ENCODE measurements at regions not wholly inside any gene's neighbourhood (a gene's known extent, or its start where the extent isn't known, plus 50 kb on each side); places are given as distances from the start of the nearest gene placed in this dataset.
A peak's percentile ranks its signal among the peaks of the same experiment; 100 is the strongest.

DNA sequence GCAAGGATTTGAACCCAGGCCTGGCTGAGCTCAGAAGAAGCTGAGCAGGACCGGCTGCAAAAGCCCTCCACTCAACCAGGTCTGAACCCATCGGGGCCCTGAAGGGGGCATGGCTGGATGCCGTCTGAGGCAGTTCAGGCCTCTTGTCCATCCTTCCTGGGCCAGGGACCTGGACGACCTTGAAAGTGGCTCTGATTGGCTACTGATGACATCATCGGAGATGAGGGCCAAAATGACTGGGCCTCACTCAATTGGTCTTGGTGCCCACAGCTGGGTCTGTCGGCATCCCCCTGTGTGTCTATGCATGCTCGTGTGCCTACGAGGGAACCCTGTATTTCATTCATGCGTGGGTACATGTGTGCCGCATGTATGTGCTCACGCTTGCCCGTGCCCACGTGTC is 71.8 kb downstream of the PTPRS start:
- WGBS (ENCODE audit: low lambda C conversion rate), result 100% methylated on average over 3 of the region's 13 CpGs
- H4K20me1 ChIP-seq (ENCODE audit: insufficient read depth, low read length), result no peaks in the 10 kb centered on the region
- no TSS peak for BruUV-seq (replicated peaks)
- ChIA-PET POLR2A (no interaction called here), CTCF (ENCODE audit: low intra/inter-chr PET ratio, low total read pairs) (no interaction called here)
- TF ChIP-seq ATF7 (IDR thresholded peaks at IDR 0.05), result peak; percentile 95
- TF ChIP-seq ATF7 (CRISPR knock-in tag; IDR thresholded peaks at IDR 0.05), result no peak
- peak; percentile 43 for TF ChIP-seq CREB1 (IDR thresholded peaks at IDR 0.05)
- TF ChIP-seq CREB1 (CRISPR knock-in tag; IDR thresholded peaks at IDR 0.05), result no peak
- TF ChIP-seq HNRNPLL (IDR thresholded peaks at IDR 0.05; ENCODE audit: low read depth, low read length, poor library complexity, severe bottlenecking), result no peak
- no peak for TF ChIP-seq XRCC5 (optimal IDR thresholded peaks at IDR 0.05; ENCODE audit: low read length)
- no peak for TF ChIP-seq TEAD2 (CRISPR knock-in tag; IDR thresholded peaks at IDR 0.05)
- TF ChIP-seq, protein P1, sequence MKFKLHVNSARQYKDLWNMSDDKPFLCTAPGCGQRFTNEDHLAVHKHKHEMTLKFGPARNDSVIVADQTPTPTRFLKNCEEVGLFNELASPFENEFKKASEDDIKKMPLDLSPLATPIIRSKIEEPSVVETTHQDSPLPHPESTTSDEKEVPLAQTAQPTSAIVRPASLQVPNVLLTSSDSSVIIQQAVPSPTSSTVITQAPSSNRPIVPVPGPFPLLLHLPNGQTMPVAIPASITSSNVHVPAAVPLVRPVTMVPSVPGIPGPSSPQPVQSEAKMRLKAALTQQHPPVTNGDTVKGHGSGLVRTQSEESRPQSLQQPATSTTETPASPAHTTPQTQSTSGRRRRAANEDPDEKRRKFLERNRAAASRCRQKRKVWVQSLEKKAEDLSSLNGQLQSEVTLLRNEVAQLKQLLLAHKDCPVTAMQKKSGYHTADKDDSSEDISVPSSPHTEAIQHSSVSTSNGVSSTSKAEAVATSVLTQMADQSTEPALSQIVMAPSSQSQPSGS (CRISPR knock-in tag; IDR thresholded peaks at IDR 0.05), result peak; percentile 63; the same call in 1 of the 2 replicates
- no peak for TF ChIP-seq ZNF547 (CRISPR knock-in tag; IDR thresholded peaks at IDR 0.05)
- in situ Hi-C loops (cut with HindIII; ENCODE audit: extremely low pct_ligation_motif_present, low pct_unique_long_range_greater_than_20kb), result no loop called here
- H3K4me3 ChIP-seq (replicated peaks in 1 of 3; ENCODE audit: insufficient read depth in 1 of 3, low read depth in 2 of 3, low read length in 3 of 3), result no peak overlapping the region
- DNase-seq (ENCODE audit: low spot score) (no peak), FAIRE-seq (no peak), ATAC-seq (no peak)
- no peaks in the 10 kb centered on the region for H3K9me3 ChIP-seq (ENCODE audit: low read length)
- H3K27me3 ChIP-seq (ENCODE audit: control insufficient read depth in 1 of 2, insufficient read depth in 2 of 2, low read length in 2 of 2), result no peaks in the 10 kb centered on the region
- intact Hi-C loops (cut with micrococcal nuclease; ENCODE audit: unreplicated experiment), result no loop called here
- H3K4me1 ChIP-seq (ENCODE audit: insufficient read depth, low read length), result no peaks in the 10 kb centered on the region
- no peaks in the 10 kb centered on the region for H3K79me2 ChIP-seq (ENCODE audit: insufficient read depth, low read length)
- H3K4me2 ChIP-seq (ENCODE audit: low read depth, low read length), result no peak overlapping the region
- H3K36me3 ChIP-seq (replicated peaks in 1 of 2; ENCODE audit: control insufficient read depth in 1 of 2, insufficient read depth in 2 of 2, low read length in 2 of 2), result peaks cover 16 to 17% of the 10 kb centered on the region in 2 experiments; a peak in 4 of 5 replicates
- H2AFZ ChIP-seq (ENCODE audit: low read length), result no peak overlapping the region
- H3K9ac ChIP-seq (ENCODE audit: insufficient read depth, low read depth, low read length), result no peak overlapping the region
- no peak overlapping the region for H3K27ac ChIP-seq (ENCODE audit: extremely low read length, insufficient read depth, low read length)

DNA sequence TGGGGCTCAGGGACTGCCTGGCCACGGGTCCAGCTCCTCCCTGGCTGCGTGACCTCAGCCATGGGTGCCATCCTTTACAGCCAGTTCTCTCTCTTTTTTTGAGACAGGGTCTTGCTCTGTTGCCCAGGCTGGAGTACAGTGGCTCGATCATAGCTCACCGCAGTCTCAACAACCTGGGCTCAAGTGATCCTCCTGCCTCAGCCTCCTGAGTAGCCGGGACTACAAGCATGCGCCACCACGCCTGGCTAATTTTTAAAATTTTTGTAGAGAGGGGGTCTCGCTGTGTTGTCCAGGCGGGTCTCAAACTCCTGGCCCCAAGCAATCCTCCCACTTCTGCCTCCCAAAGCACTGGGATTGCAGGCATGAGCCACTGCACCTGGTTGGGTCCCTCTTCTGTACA is 75.4 kb downstream of the PTPRS start:
- H3K4me1 ChIP-seq (ENCODE audit: insufficient read depth, low read length), result no peaks in the 10 kb centered on the region
- in situ Hi-C loops (cut with HindIII; ENCODE audit: extremely low pct_ligation_motif_present, low pct_unique_long_range_greater_than_20kb) (no loop called here), intact Hi-C loops (cut with micrococcal nuclease; ENCODE audit: unreplicated experiment) (no loop called here)
- no TSS peak for BruUV-seq (replicated peaks)
- no peak for TF ChIP-seq NFRKB (IDR thresholded peaks at IDR 0.05)
- no peak for TF ChIP-seq HIVEP1 (CRISPR knock-in tag; IDR thresholded peaks at IDR 0.05)
- 0 out of 2 replicates have a peak, but pooled peaks have one; percentile 21 for TF ChIP-seq ZNF121 (CRISPR knock-in tag; IDR thresholded peaks at IDR 0.05)
- 86% methylated on average over 7 of the region's 9 CpGs for WGBS (ENCODE audit: low lambda C conversion rate)
- H3K27ac ChIP-seq (ENCODE audit: extremely low read length, insufficient read depth, low read length), result no peak overlapping the region
- H3K4me3 ChIP-seq (replicated peaks in 1 of 3; ENCODE audit: insufficient read depth in 1 of 3, low read depth in 2 of 3, low read length in 3 of 3), result no peak overlapping the region
- no peak for ATAC-seq
- no peak overlapping the region for H2AFZ ChIP-seq (ENCODE audit: low read length)
- H3K36me3 ChIP-seq (replicated peaks in 1 of 2; ENCODE audit: control insufficient read depth in 1 of 2, insufficient read depth in 2 of 2, low read length in 2 of 2), result peaks cover 2 to 3% of the 10 kb centered on the region in 2 experiments; a peak in 2 of 5 replicates
- CTCF ChIA-PET (ENCODE audit: low intra/inter-chr PET ratio, low total read pairs), result no interaction called here
- DNase-seq (ENCODE audit: low spot score), result no peak
- POLR2A ChIA-PET, result no interaction called here
- H4K20me1 ChIP-seq (ENCODE audit: insufficient read depth, low read length), result no peaks in the 10 kb centered on the region
- no peak overlapping the region for H3K9ac ChIP-seq (ENCODE audit: insufficient read depth, low read depth, low read length)
- no peak overlapping the region for H3K4me2 ChIP-seq (ENCODE audit: low read depth, low read length)
- no peaks in the 10 kb centered on the region for H3K9me3 ChIP-seq (ENCODE audit: low read length)
- H3K79me2 ChIP-seq (ENCODE audit: insufficient read depth, low read length), result no peaks in the 10 kb centered on the region
- H3K27me3 ChIP-seq (ENCODE audit: control insufficient read depth in 1 of 2, insufficient read depth in 2 of 2, low read length in 2 of 2), result no peaks in the 10 kb centered on the region
- no peak for FAIRE-seq

Measured in HepG2 (cell line).